Inflammatory macrophage treated with lipopolysaccharide for 1 hour (primary cell): ENCODE measurements at regions not wholly inside any gene's neighbourhood (a gene's known extent, or its start where the extent isn't known, plus 50 kb on each side); places are given as distances from the start of the nearest gene placed in this dataset.

ENCODE experiments used
- DNase-seq, 2 donors: peaks; one replicate each; pipeline ENCODE4 v3.0.0-alpha.2; 2020 to 2022

GRCh38 chr7:10803720-10804119, 170.0 kb upstream of the PHF14 start:
- no peak for DNase-seq

GRCh38 chr7:10804770-10805169, 168.9 kb upstream of the PHF14 start:
- no peak for DNase-seq

- DNase-seq, result no peak
These were observed 158.1 kb upstream of the PHF14 start for GRCh38 chr7:10815546-10815945.

- DNase-seq, result no peak
These were observed 152.5 kb upstream of the PHF14 start for GRCh38 chr7:10821156-10821555.

GRCh38 chr7:10824154-10824553, 149.5 kb upstream of the PHF14 start:
- no peak for DNase-seq

- no peak for DNase-seq
These were observed 135.4 kb upstream of the PHF14 start for GRCh38 chr7:10838228-10838627.

- DNase-seq, result no peak
These were observed 128.4 kb upstream of the PHF14 start for GRCh38 chr7:10845225-10845624.

GRCh38 chr7:10855583-10855982, 118.1 kb upstream of the PHF14 start:
- no peak for DNase-seq

GRCh38 chr7:10860516-10860915, 113.2 kb upstream of the PHF14 start:
- DNase-seq, result no peak

GRCh38 chr7:10863476-10863875, 110.2 kb upstream of the PHF14 start:
- no peak for DNase-seq

GRCh38 chr7:10874666-10875065, 99.0 kb upstream of the PHF14 start:
- DNase-seq, result no peak

GRCh38 chr7:10875080-10875479, 98.6 kb upstream of the PHF14 start:
- no peak for DNase-seq

GRCh38 chr7:10888861-10889260, 84.8 kb upstream of the PHF14 start:
- DNase-seq, result peak; percentile 5 to 9

- peak; percentile 31 to 42 for DNase-seq
These were observed 84.3 kb upstream of the PHF14 start for GRCh38 chr7:10889266-10889898.

GRCh38 chr7:10908600-10908999, 65.1 kb upstream of the PHF14 start:
- DNase-seq, result no peak

GRCh38 chr7:10910447-10910846, 63.2 kb upstream of the PHF14 start:
- DNase-seq, result no peak

- no peak for DNase-seq
These were observed 61.6 kb upstream of the PHF14 start for GRCh38 chr7:10912077-10912476.

- DNase-seq, result peak in 1 of 2 donors; percentile 5
These were observed 60.2 kb upstream of the PHF14 start for GRCh38 chr7:10913457-10913856.

- no peak for DNase-seq
These were observed 55.5 kb upstream of the PHF14 start for GRCh38 chr7:10918093-10918590.

- DNase-seq, result no peak
These were observed 53.7 kb upstream of the PHF14 start for GRCh38 chr7:10919923-10920322.
